CD8-positive, alpha-beta memory T cell (primary cell): ENCODE measurements at regions not wholly inside any gene's neighbourhood (a gene's known extent, or its start where the extent isn't known, plus 50 kb on each side); places are given as distances from the start of the nearest gene placed in this dataset.

ENCODE experiments used
- CTCF ChIA-PET: fragments of 350-600 bp; sonication (Branson Sonifier 250); formaldehyde crosslinking; loops from one replicate; lab custom pipeline; 2021; ENCODE audit warnings: antibody characterized with exemption; lab: Charles Lee
- POLR2A ChIA-PET: fragments of 350-600 bp; sonication (Branson Sonifier 250); formaldehyde crosslinking; loops from one replicate; lab custom pipeline; 2021; ENCODE audit warnings: antibody characterized with exemption; lab: Charles Lee
- DNase-seq, 5 donors: peaks; one replicate each; pipeline versions ENCODE4 v3.0.0 to v3.0.0-alpha.2; 2020 to 2022; ENCODE audit warnings: mixed read lengths in 1 of 5
- H3K27ac ChIP-seq: one replicate; pipeline ENCODE4 v1.7.0; 2013; ENCODE audit warnings: low read depth, mild to moderate bottlenecking, low read length, moderate library complexity
- H3K27me3 ChIP-seq: 2 replicates; pipeline ENCODE4 v1.7.0; 2013; ENCODE audit warnings: low read length, mild to moderate bottlenecking; ENCODE audit not compliant: insufficient read depth, poor library complexity, severe bottlenecking
- H3K36me3 ChIP-seq: 2 replicates; pipeline ENCODE4 v1.7.0; 2013; ENCODE audit warnings: mild to moderate bottlenecking, low read length, moderate library complexity; ENCODE audit not compliant: insufficient read depth
- H3K4me1 ChIP-seq: 2 replicates; pipeline ENCODE4 v1.7.0; 2013; ENCODE audit warnings: mild to moderate bottlenecking, low read length, moderate library complexity; ENCODE audit not compliant: insufficient read depth
- H3K4me3 ChIP-seq: 2 replicates; pipeline ENCODE4 v1.7.0; 2013; ENCODE audit warnings: mild to moderate bottlenecking, low read length
- H3K9me3 ChIP-seq: 2 replicates; pipeline ENCODE4 v1.7.0; 2013; ENCODE audit warnings: mild to moderate bottlenecking, low read length
- H3K27ac Mint-ChIP-seq, 8 donors: one replicate each; pipeline ENCODE4 v1.8.0; 2020 to 2021; ENCODE audit warnings: mixed read lengths in 8 of 8, mild to moderate bottlenecking in 6 of 8, inconsistent platforms in 3 of 8, moderate library complexity in 3 of 8
- H3K27me3 Mint-ChIP-seq, 2 donors: one replicate each; pipeline ENCODE4 v1.8.0; 2020 to 2021; ENCODE audit warnings: mixed read lengths in 2 of 2, mild to moderate bottlenecking in 1 of 2, moderate library complexity in 1 of 2
- H3K36me3 Mint-ChIP-seq, 3 donors: one replicate each; pipeline ENCODE4 v1.8.0; 2020 to 2021; ENCODE audit warnings: mixed read lengths in 3 of 3, inconsistent platforms in 1 of 3, mild to moderate bottlenecking in 1 of 3
- H3K4me1 Mint-ChIP-seq, 3 donors: one replicate each; pipeline ENCODE4 v1.8.0; 2020 to 2021; ENCODE audit warnings: mixed read lengths in 3 of 3, inconsistent platforms in 1 of 3, mild to moderate bottlenecking in 1 of 3
- H3K4me3 Mint-ChIP-seq, 7 donors: one replicate each; pipeline ENCODE4 v1.8.0; 2020 to 2021; ENCODE audit warnings: mixed read lengths in 7 of 7, mild to moderate bottlenecking in 6 of 7, moderate library complexity in 4 of 7, inconsistent platforms in 2 of 7
- H3K9me3 Mint-ChIP-seq, 5 donors: one replicate each; pipeline ENCODE4 v1.8.0; 2020 to 2022; ENCODE audit warnings: mixed read lengths in 5 of 5, mild to moderate bottlenecking in 3 of 5, moderate library complexity in 2 of 5, inconsistent platforms in 1 of 5

DNA sequence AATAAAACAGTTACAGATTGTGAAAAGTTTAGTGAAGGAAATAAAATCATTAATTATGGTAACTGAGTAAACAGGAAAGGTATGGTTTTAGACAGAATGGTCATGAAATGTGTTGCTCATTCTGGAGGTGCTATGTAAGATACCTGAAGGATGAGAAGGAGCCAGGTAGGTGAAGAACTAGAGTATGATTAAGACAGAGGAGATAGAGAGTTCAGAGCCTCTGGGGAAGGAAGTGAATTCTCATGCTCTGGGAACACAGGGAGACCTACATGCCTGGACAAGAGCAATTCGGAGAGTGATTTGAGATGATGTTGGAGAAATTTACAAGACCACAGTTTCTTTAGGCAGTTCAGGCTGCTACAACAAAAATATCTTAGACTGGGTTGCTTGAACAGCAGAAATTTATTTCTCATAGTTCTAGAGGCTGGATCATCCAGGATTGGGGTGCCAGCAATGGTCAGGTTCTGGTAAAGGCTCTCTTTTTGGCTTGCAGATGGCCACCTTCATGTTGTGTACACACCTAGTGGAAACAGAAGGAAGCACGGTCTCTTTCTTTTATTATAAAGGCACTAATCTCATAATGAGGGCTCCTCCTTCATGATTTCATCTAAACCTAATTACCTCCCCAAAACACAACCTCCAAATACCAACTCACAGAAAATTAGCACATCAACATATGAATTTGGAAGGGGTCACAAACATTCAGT, 1416.1 kb downstream of the PCDH7 start:
- no peak overlapping the region for H3K27ac Mint-ChIP-seq
- H3K27me3 Mint-ChIP-seq = no peaks in the 10 kb centered on the region
- no peaks in the 10 kb centered on the region for H3K4me1 ChIP-seq
- H3K36me3 ChIP-seq = no peaks in the 10 kb centered on the region
- H3K9me3 ChIP-seq = no peaks in the 10 kb centered on the region
- POLR2A ChIA-PET = no interaction called here
- CTCF ChIA-PET = no interaction called here
- H3K4me1 Mint-ChIP-seq = peaks cover 0 to 1% (median 0%) of the 10 kb centered on the region in 3 donors
- no peaks in the 10 kb centered on the region for H3K36me3 Mint-ChIP-seq
- peaks cover 2 to 16% (median 8%) of the 10 kb centered on the region in 5 donors for H3K9me3 Mint-ChIP-seq
- no peak overlapping the region for H3K27ac ChIP-seq
- H3K4me3 Mint-ChIP-seq = no peak overlapping the region
- H3K4me3 ChIP-seq = no peak overlapping the region
- no peak for DNase-seq
- H3K27me3 ChIP-seq = no peaks in the 10 kb centered on the region

GRCh38 chr4:32140636-32141035, 1420.5 kb downstream of the PCDH7 start:
- Histone ChIP-seq H3K4me3 (no peak overlapping the region), H3K4me1 (no peaks in the 10 kb centered on the region), H3K27me3 (no peaks in the 10 kb centered on the region), H3K27ac (no peak overlapping the region), H3K9me3 (no peaks in the 10 kb centered on the region), H3K36me3 (no peaks in the 10 kb centered on the region)
- no peak overlapping the region for H3K4me3 Mint-ChIP-seq
- H3K4me1 Mint-ChIP-seq = peaks cover 0 to 1% (median 0%) of the 10 kb centered on the region in 3 donors
- no peak overlapping the region for H3K27ac Mint-ChIP-seq
- POLR2A ChIA-PET = no interaction called here
- H3K36me3 Mint-ChIP-seq = no peaks in the 10 kb centered on the region
- CTCF ChIA-PET = no interaction called here
- H3K27me3 Mint-ChIP-seq = no peaks in the 10 kb centered on the region
- DNase-seq = no peak
- peaks cover 8 to 26% (median 12%) of the 10 kb centered on the region in 5 donors for H3K9me3 Mint-ChIP-seq

DNA sequence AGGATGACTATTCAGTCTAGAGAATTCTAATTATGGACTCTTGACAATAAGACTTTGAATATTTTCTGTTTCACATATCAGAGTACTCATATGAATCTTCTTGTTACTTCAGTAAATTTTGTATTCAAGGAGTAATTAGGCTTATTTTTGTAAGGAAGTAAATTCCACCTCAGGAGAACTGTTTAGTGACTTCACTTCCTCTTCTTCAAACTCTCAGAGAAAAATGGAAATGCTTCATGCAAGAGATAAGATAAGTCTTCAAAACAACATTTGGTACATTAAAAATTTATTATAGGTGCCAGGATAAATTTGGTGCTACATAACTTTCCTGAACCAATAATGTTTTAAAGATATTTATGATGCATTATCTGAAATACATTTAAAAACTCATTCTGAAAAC, 1421.9 kb downstream of the PCDH7 start:
- Mint-ChIP-seq H3K4me3 (no peak overlapping the region), H3K27ac (no peak overlapping the region), H3K4me1 (peaks cover 0 to 1% (median 0%) of the 10 kb centered on the region in 3 donors), H3K36me3 (no peaks in the 10 kb centered on the region), H3K9me3 (peaks cover 8 to 30% (median 10%) of the 10 kb centered on the region in 5 donors), H3K27me3 (no peaks in the 10 kb centered on the region)
- Histone ChIP-seq H3K4me1 (no peaks in the 10 kb centered on the region), H3K27ac (no peak overlapping the region), H3K9me3 (no peaks in the 10 kb centered on the region), H3K4me3 (no peak overlapping the region), H3K27me3 (no peaks in the 10 kb centered on the region), H3K36me3 (no peaks in the 10 kb centered on the region)
- DNase-seq = no peak
- ChIA-PET POLR2A (no interaction called here), CTCF (no interaction called here)

- Mint-ChIP-seq H3K9me3 (peaks cover 8 to 37% (median 12%) of the 10 kb centered on the region in 5 donors), H3K27ac (no peak overlapping the region), H3K4me1 (no peaks in the 10 kb centered on the region), H3K4me3 (no peak overlapping the region), H3K27me3 (no peaks in the 10 kb centered on the region), H3K36me3 (no peaks in the 10 kb centered on the region)
- Histone ChIP-seq H3K27ac (no peak overlapping the region), H3K9me3 (no peaks in the 10 kb centered on the region), H3K36me3 (no peaks in the 10 kb centered on the region), H3K27me3 (no peaks in the 10 kb centered on the region), H3K4me3 (no peak overlapping the region), H3K4me1 (no peaks in the 10 kb centered on the region)
- ChIA-PET POLR2A (no interaction called here), CTCF (no interaction called here)
- no peak for DNase-seq
Observed at GRCh38 chr4:32145987-32146386, 1425.8 kb downstream of the PCDH7 start.

GRCh38 chr4:32147446-32148085, 1427.4 kb downstream of the PCDH7 start:
- Mint-ChIP-seq H3K27me3 (no peaks in the 10 kb centered on the region), H3K4me1 (no peaks in the 10 kb centered on the region), H3K36me3 (no peaks in the 10 kb centered on the region), H3K9me3 (peaks cover 8 to 28% (median 12%) of the 10 kb centered on the region in 5 donors), H3K4me3 (peak overlapping the region in 1 of 7 donors; percentile 48), H3K27ac (peak overlapping the region in 1 of 8 donors; percentile 27)
- Histone ChIP-seq H3K27ac (no peak overlapping the region), H3K27me3 (no peaks in the 10 kb centered on the region), H3K4me1 (no peaks in the 10 kb centered on the region), H3K36me3 (no peaks in the 10 kb centered on the region), H3K9me3 (no peaks in the 10 kb centered on the region), H3K4me3 (no peak overlapping the region)
- DNase-seq = no peak
- ChIA-PET CTCF (no interaction called here), POLR2A (no interaction called here)

GRCh38 chr4:32148111-32148666, 1428.0 kb downstream of the PCDH7 start:
- Histone ChIP-seq H3K4me1 (no peaks in the 10 kb centered on the region), H3K9me3 (no peaks in the 10 kb centered on the region), H3K27ac (no peak overlapping the region), H3K4me3 (no peak overlapping the region), H3K36me3 (no peaks in the 10 kb centered on the region), H3K27me3 (no peaks in the 10 kb centered on the region)
- no peak overlapping the region for H3K27ac Mint-ChIP-seq
- DNase-seq = no peak
- no peak overlapping the region for H3K4me3 Mint-ChIP-seq
- H3K4me1 Mint-ChIP-seq = no peaks in the 10 kb centered on the region
- POLR2A ChIA-PET = no interaction called here
- H3K36me3 Mint-ChIP-seq = no peaks in the 10 kb centered on the region
- CTCF ChIA-PET = no interaction called here
- no peaks in the 10 kb centered on the region for H3K27me3 Mint-ChIP-seq
- peaks cover 7 to 24% (median 9%) of the 10 kb centered on the region in 5 donors for H3K9me3 Mint-ChIP-seq

GRCh38 chr4:32158961-32159360, 1438.8 kb downstream of the PCDH7 start:
- Mint-ChIP-seq H3K27ac (no peak overlapping the region), H3K4me3 (no peak overlapping the region), H3K4me1 (no peaks in the 10 kb centered on the region), H3K27me3 (no peaks in the 10 kb centered on the region), H3K36me3 (no peaks in the 10 kb centered on the region), H3K9me3 (peaks cover 2 to 33% (median 11%) of the 10 kb centered on the region in 5 donors)
- Histone ChIP-seq H3K4me1 (no peaks in the 10 kb centered on the region), H3K36me3 (no peaks in the 10 kb centered on the region), H3K4me3 (no peak overlapping the region), H3K27me3 (no peaks in the 10 kb centered on the region), H3K9me3 (no peaks in the 10 kb centered on the region), H3K27ac (no peak overlapping the region)
- ChIA-PET CTCF (no interaction called here), POLR2A (no interaction called here)
- DNase-seq = no peak

- CTCF ChIA-PET = no interaction called here
- Mint-ChIP-seq H3K4me1 (no peaks in the 10 kb centered on the region), H3K9me3 (peaks cover 3 to 33% (median 6%) of the 10 kb centered on the region in 5 donors), H3K27ac (no peak overlapping the region), H3K4me3 (no peak overlapping the region), H3K27me3 (no peaks in the 10 kb centered on the region), H3K36me3 (no peaks in the 10 kb centered on the region)
- H3K27me3 ChIP-seq = no peaks in the 10 kb centered on the region
- H3K27ac ChIP-seq = no peak overlapping the region
- POLR2A ChIA-PET = no interaction called here
- no peaks in the 10 kb centered on the region for H3K4me1 ChIP-seq
- H3K4me3 ChIP-seq = no peak overlapping the region
- H3K36me3 ChIP-seq = no peaks in the 10 kb centered on the region
- no peak for DNase-seq
- H3K9me3 ChIP-seq = no peaks in the 10 kb centered on the region
Observed at GRCh38 chr4:32161392-32161791, 1441.2 kb downstream of the PCDH7 start.
